Hepatic stellate cell (primary cell): ENCODE measurements at regions not wholly inside any gene's neighbourhood (a gene's known extent, or its start where the extent isn't known, plus 50 kb on each side); places are given as distances from the start of the nearest gene placed in this dataset.
"Not testable (repeated sequence)": the region's sequence is repeated elsewhere in the genome, so short reads cannot be mapped to it uniquely, and the experiment has no call there.

ENCODE experiments used
- DNase-seq: peaks from one replicate; pipeline ENCODE4 v3.0.0; 2011; ENCODE audit warnings: low spot score

DNA sequence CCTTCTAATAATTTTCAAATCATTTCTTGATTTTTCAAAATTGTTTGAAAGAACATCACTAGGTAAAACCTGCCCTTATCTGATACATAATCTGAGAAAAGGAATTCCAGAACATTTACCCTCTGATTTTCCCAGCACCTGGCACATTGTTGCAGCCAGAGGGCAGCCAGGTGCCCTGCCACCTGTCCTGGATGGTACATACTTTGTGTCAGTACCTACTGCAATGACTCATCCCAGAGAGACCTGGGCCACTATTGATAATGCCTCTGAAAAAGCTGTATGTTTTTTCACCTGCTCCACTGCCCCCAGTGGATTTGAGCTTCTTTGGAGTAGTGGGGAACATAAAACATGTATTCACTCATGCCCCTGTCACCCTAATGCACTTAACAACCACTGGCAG lies 648.9 kb upstream of the GBE1 start:
- DNase-seq, result no peak

DNA sequence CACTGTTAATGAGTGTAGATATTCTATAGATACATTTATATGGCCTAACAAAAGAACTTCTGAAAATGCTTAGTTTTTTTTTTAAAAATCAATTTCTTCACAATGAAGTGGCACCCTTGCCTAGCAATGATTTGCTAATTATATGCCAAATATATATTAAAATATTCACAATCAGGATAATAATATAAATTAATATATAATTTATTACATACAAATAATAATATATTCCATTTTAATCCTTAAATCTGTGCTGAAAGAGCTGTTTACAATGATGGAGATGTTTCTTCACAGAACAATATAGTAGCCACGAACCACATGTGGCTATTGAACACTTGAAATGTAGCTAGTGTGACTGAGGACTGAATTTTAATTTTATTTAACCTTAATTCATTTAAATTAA lies 648.4 kb upstream of the GBE1 start:
- DNase-seq, result no peak

DNA sequence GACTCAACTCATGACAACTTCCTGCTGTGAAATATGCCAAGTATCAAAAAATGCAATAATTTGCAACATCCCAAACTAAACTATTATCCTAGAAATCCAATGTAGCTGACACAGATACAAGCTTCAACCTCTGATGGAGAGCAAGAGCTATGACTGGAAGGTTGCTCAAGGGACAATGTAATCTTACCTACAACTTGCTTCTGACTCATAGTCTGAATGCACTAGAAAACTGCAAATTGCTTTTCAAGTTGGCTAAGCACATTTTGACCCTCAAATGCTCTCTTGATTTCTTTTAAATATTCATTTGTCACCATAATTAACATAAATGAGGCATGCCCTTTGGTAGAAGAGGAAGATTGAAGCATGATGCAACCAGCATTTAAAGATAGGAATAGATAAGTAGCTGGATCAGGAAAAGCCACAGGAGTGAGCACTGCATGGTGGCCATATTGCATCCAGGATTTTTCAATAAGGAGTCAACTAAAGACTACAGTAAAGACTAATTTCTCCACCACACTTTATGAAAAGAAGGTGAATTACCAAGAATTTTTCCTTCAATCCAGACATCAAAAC lies 630.8 kb upstream of the GBE1 start:
- no peak for DNase-seq

DNA sequence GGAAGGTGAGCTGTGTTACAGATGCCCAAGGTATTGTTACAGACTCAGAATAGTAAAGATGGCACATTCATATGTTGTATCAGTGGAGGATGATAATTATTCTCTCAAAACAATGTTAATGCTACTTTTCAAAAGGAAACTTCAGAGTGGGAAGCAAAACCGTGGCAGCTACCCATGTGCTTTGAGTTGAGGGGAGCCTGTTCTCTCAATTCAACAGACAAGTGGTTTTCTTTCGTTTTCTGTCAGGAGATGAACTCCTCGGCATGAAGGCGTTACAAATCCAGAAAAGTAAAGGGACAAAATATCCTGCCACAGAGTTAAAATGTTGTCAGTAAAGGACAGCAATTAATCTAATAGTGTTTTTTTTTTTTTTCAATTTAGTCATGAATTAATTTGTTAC lies 629.4 kb upstream of the GBE1 start:
- DNase-seq, result no peak

DNA sequence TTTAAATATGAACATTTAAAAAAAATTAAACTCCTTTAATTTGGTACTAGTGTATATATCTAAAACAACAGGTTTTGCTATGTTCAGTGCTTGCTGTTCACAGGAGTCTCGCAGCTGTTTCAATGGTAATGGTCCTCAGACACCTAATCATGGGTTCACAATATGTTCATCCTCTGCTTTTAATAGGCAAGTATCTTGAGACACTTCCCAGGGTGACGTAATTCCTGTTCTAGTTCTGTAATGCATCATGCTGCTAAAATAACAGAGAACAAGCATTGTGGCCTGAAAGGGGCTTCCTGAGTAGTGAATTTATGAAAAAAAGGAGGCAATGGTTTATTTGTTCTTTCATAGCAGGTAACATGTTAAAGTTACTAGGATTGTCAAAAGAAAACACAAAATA lies 625.2 kb upstream of the GBE1 start:
- no peak for DNase-seq

DNA sequence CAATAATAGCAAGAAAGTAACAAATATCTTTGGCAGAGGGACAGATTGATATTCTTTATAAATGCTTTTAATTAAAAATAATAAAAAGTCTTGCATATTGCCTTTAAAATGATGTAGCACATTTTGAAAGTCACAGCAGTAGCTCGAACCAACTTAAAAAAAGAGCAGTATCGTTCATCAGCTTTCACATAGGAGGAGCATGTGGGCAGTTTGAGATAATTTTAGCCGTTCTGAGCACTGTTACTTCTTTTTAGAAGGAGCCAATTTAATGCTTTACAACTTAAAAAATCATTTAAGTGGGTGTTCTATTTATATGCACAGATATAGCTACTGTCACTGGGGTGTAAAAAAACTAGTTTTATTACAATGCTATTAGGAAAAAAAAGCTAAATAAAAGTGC lies 622.7 kb upstream of the GBE1 start:
- no peak for DNase-seq

DNA sequence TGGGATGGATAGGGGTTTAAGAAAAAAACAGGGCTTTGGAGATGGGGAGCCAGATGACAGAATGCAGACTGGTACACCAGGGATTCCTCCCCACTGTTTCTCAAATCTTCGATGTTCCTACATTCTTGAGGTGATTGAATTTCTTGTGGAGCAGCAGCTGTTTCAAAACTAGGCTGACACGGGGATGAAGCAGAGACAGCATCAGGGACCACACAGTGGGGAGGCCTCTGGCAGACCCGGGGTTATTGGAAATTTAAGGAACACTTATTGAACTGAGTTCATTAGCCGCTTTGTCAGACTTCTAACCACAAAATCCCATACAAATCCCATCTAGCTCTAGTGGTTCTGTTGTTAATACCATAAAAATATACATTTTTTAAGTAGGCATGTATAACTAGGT lies 621.4 kb upstream of the GBE1 start:
- DNase-seq, result no peak

DNA sequence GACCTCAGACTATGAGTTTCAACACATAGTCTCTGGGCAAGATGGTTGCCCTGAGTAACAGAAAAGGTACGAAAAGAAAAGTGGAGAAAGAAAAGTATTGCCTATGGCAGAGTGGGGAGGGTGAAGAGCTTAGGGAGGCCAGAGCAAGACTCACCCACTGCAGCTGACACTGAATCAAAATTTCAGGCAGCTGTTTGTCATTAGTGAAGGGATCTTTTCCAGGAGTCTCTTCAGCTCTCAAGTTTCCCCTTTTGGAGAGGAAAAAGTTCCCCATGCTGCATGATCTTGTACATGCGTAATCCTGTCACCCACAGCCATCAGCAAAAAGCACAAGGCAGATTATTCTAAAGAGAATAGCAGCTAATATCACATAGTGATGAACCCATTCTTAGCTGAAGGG lies 616.9 kb upstream of the GBE1 start:
- DNase-seq, result no peak

DNA sequence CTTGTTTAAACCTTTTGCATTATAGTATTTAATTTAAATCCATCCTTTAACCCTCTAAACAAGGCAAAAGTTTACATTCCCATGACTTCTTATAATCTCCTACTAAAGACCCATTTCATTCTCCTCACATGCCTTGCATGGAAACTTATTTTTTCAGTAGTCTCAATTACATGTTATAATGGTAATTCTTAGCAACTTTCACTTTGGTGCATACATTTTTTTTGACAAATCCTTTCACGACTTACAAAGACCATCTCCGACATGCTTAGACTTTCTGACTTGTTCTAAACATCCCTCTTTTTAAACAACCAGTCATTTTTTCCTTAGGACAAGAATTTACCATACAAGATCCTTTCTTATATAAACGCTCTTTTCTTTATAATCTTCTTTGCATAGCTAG lies 615.4 kb upstream of the GBE1 start:
- no peak for DNase-seq

DNA sequence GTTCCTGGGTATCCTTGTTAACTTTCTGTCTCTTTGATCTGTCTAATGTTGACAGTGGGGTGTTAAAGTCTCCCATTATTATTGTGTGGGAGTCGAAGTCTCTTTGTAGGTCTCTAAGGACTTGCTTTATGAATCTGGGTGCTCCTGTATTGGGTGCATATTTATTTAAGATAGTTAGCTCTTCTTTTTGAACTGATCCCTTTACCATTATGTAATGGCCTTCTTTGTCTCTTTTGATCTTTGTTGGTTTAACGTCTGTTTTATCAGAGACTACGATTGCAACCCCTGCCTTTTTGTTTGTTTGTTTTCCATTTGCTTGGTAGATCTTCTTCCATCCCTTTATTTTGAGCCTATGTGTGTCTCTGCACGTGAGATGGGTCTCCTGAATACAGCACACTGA lies 612.4 kb upstream of the GBE1 start:
- DNase-seq, result not testable (repeated sequence)

DNA sequence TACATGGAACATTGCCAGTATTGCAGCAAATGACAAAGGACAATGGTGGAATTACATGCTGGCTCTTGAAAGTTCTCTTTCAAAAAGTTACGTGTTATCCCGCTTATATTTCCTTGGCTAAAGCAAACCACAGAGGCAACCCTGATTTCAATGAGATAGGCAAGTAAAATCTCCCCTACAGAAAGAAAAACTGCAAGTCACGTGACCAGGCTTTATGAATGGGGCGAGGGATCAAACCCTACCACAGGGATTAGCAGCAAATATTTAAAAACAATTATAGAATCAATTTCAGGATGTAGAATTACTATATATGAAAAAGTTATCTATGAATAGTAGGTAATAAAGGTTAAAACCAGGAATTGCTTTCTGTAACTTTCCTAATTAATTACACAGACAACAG lies 603.4 kb upstream of the GBE1 start:
- DNase-seq, result no peak

DNA sequence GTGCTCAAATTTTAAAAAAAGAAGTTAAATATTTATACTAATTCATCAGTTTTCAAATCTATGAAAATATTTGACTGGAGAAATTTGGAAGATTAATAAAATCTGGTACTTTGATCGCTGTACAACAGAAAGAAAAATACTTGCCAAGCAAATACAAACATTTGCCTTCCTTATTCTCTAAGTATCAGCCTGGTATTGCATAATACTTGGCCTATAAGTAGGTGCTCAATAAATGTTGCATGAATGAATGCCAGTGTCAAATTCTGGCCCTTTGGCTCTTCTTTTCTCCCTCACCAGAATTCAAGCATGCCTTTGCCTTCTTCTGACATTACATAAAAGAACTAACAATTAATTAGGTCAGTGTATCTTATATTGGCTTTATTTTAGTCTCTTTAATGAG lies 601.7 kb upstream of the GBE1 start:
- DNase-seq, result no peak

DNA sequence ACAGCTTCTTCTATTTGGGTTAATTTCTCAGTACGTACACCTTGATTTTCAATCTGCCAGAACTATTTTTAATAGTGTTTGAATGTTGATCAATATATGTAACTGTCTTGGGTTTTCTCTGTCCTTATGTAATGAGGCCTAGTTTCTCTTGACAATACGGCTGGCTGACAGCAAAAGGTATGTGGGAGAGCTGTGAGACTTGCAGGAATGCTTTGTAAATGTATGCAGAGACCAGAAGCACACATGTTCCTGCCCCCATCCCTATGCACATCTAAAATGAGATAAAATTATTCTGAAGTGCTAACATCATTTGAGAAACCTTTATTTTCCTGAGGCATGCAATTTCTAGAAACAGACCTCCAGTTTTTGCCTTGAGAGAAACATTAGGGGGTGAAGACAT lies 593.8 kb upstream of the GBE1 start:
- DNase-seq, result no peak

DNA sequence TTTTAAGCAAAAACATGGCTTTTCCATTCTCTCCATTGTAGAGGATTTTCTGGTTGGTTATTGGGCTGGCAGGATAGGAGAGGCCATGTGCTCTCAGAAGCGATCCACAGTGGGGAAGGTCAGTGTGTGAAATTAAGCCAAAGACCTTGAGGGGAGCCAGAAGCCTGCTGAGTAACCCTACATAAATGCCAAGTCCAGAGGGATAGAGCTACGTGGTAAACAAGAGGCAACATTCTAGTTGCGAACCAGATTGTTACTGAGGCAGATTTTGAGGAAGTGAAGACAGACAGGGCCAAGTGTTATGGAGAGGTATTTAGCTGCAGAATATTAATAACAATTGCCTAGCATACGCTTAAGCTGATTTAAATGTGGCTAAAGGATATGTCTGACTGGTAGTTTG lies 592.8 kb upstream of the GBE1 start:
- no peak for DNase-seq

DNA sequence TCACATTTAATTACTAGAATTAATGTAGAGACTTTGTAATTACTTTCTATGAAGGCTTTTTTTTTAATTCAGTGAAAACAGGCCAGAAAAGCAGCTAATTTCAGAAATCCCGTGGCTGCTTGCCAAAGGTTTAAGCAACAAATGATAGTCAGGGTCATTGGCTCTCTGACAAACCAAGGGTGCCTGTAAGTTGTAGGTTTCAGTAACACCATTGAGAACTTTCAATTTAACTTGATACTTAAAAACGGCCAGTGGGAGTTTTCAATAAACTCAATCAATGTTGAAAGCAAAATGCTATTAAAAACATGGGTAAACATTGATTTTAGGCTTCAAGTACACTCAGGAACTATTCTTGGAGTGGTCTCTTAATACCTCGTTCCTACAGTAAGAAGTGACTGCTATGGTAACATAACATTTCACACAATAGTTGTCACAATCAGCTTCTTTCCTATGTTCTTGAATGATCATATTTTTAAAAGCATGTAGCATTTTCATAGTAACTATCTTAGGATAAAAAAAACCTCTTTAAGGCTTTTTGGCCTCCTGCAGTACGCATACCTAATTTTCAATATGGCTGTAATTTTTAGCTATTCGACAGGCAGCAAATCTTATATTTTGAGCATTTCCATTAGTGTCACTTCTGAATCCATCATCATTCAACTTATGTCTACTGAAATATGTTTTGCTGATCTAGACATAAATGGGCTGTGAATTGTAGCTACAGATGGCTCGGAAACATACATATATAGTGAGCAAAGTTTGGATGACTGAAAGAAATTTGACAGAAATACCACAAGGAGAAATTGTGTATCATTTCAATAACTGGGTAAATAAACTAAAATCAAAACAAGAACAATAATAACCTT lies 592.1 kb upstream of the GBE1 start:
- no peak for DNase-seq

DNA sequence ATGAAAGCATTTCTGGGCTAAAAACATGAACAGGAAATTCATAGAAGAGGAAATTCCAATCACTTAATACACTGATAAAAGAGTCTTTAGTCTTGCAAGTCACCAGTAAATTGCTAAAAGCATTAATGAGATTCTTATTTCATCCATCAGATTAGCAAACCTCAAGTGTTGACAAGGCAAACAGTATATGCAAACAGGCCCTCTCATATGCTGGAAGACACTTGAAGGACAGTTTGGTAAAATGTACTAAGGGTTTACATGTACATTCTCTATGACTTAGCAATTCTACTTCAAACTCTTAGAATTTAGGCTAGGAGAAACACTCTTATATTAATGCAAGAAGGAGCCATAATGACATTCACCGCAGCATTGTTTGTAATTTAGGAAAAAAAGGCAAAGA lies 586.1 kb upstream of the GBE1 start:
- DNase-seq, result no peak

DNA sequence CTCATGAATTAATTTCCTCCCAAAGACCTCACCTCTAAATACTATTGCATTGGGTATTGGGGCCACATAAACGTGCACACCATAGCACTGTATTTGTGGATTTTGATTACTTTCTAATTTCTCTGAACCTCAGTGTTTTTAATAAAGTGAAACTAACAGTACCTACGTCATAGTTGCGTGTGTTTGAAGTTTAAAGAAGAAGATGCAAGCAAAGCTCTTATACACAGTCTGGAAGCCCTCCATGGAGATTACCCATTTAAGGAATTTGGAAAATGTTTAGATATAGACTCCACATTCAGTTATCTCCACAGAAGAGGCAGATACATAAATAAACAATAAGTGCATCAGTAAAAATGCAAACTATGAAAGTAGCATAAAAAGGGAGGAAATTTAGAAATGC lies 581.1 kb upstream of the GBE1 start:
- DNase-seq, result no peak

DNA sequence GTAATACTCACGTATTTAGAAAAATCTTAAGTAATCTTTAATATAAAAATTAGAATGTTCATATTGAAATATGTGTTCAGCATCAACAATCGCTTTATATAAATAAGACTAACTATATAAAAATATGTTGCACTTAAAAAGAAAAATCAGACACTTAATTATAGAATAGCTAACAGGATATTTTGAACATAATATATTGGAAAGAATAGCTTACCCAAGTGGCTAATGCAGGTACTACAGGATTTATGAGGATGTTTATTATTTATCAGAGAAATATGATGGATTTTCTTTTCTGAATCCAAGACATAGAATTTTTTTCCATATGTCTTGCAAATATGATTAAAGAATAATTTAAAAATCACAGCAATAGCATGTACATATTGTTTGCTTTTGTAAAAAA lies 567.9 kb upstream of the GBE1 start:
- DNase-seq, result no peak

DNA sequence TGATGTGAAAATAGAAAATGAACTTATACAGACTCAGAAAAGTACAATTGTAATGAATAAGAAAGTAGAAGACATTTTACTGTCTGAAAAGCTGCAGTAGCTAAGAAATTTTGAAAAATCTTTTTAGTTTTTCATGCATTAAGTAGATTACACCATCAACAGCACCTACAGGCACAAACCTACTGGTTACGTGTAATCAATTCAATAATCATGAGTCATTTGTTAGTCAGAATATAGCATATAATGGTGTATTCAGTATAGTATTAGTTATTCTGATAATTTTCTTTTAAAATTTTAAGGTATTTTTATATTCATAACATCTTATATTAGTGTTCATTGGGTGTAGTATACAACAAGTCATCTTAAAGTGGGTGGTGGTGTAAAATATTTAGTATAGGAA lies 550.5 kb upstream of the GBE1 start:
- DNase-seq, result no peak

DNA sequence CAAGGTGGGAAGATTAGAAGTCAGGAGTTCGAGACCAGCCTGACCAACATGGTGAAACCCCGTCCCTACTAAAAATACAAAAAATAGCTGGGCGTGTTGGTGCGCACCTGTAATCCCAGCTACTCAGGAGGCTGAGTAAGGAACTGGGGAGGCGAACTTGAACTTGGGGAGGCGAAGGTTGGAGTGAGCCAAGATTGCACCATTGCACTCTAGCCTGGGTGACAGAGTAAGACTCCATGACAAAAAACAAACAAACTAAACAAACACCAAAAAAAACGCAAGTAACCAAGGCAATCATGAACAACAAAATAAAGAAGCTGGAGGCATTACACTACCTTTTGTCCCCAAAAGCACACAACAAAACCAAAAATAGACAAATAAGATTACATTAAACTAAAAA lies 547.3 kb upstream of the GBE1 start:
- no peak for DNase-seq

DNA sequence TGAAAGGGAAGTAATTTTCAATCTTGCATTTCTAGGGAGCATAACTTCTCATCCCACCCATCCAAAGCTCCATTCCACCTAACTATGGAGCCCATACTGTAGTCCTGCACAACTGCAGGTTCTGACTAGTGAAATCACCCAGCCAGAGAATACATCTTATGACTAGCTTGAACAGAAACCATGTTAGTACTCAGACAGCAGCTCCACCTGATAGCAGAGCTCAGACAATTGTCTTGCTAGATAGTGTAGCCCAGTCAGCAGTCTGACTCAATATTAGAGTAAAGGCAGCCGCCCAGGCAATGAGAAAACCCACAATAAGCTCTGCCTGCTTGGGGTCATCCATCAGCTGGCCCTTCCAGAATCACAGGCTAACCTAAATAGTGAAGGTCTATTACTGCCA lies 544.7 kb upstream of the GBE1 start:
- no peak for DNase-seq

DNA sequence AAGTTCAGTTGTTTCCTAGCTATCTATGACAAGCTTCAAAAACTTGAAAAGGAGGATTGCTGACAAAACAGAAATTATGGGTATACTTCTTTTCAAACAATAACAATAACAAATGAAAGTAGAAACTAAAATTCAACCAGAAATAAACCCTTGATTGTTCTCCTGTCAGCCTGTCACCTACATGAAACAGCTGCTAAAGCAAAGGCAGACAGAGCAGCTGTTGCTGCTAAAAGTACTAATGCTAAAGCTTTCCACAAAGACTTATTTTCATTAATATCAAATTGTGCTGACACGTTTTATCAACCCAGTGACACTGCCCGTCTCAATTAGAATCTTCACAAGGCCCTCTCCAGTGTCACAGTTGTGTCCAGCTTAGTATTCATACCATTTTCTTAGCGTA lies 533.2 kb upstream of the GBE1 start:
- DNase-seq, result no peak

DNA sequence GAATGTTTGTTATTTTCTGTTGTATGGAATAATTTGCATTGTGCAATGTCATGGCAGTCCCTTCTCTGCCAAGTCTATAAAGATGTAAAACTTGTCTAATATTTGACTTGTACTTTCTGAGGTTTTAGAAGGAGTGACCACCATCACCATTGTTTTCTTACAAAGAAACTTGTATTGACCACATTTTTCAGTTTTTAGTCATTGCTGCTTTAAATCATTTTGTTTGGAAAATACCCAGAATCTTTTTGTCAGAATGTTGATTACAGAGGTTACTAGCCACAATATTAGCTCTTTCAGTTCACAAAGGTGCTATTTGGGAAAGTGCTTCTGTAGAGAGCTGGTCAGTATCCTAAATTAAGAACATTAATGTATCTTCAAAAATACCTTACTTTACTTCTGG lies 532.4 kb upstream of the GBE1 start:
- DNase-seq, result no peak

DNA sequence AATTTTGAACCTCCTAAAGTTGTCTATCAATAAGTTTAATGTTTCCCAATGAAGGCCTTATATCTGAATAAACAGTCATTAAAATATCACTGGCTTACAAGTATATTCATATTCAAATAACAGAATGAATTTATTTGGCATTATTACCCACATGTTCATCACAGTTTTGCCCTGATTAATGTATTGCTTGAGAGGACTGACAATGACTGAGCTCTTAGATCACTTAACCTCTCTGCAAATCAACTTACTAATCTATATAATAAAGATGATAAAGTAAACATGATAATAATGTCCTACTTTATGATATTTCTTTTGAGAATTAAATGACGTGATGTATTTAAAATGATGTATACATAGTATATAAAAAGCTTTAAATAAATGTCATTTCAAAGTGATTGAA lies 532.0 kb upstream of the GBE1 start:
- DNase-seq, result no peak
